Germinal center (tissue), 1 donor: ENCODE measurements at regions not wholly inside any gene's neighbourhood (a gene's known extent, or its start where the extent isn't known, plus 50 kb on each side); places are given as distances from the start of the nearest gene placed in this dataset.
"Not testable (repeated sequence)": the region's sequence is repeated elsewhere in the genome, so short reads cannot be mapped to it uniquely, and the experiment has no call there.

Experiments
- DNase-seq: peaks from one replicate; pipeline ENCODE4 v3.0.0; 2012; ENCODE audit warnings: mixed read lengths, low spot score

DNA sequence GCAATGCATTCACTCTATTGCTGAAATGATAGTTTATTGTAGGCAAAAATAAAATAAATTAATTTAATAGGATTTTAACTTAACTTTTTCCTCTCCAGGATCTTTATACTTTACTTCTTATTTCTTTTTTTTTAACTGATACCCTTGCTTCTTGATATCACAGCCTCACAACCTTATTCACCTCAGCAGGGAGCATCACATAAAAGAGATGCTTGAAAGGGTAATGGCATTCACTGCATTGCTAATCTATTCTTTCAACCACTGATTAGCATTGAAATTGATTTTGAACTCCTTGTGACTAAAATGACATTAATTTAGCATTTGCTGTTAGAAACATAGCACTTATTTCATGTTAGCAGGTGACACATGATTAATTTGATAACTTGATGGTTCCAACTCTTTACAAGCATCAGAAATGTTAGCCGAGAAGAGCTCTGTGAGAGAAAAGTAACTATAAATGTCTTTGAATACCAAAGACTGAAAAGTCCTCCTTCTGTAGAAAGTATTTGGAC is 689.5 kb upstream of the MGAT4C start:
- DNase-seq: no peak

DNA sequence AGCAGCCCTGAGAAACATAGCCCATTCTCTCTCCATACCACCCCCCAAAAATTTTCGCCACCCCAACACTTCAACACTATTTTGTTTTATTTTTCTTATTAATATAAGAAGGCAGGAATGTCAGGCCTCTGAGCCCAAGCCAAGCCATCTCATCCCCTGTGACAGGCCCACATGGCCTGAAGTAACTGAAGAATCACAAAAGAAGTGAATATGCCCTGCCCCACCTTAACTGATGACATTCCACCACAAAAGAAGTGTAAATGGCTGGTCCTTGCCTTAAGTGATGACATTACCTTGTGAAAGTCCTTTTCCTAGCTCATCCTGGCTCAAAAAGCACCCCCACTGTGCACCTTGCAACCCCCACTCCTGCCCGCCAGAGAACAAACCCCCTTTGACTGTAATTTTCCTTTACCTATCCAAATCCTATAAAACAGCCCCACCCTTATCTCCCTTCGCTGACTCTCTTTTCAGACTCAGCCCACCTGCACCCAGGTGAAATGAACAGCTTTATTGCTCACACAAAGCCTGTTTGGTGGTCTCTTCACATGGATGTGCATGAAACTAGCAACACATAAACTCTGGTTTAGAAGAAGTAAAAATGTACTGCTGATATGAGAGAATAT is 688.1 kb upstream of the MGAT4C start:
- DNase-seq: not testable (repeated sequence)

DNA sequence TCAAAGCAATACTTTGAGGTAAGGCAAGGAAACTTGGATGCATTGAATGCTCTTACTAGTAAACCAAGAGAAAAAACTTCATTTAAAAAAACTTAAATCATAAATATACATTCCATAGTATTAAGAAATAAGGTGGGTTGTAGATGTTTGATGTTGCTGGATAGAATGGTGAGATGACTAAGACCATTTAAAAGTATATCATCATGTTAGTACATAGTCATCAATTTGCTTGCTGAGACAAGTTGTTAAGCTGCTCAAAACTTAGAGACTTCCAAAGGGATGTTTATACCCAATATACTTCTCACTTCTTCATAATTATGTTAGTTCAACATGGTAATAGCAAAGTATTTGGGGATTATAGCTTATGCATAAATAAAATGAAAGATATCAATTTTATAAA is 675.5 kb upstream of the MGAT4C start:
- DNase-seq: no peak

DNA sequence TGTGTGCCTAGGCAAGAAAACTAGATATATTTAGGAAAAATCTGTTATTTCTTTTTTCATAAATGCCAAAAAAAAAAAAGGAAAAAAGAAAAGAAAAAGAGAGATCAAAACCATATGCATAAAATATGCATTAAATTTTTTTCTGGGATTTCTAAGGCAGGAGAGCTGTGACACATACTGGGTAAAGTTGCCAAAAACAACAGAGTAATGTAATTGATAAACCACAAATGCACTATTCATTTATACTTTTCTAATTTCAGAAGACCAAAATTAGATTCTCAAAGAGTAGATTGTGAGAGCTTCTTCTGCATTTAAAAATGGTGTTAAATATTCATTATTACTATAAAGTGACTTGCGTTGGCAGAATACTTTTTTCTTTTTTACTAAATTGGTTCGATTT is 673.8 kb upstream of the MGAT4C start:
- DNase-seq: no peak

DNA sequence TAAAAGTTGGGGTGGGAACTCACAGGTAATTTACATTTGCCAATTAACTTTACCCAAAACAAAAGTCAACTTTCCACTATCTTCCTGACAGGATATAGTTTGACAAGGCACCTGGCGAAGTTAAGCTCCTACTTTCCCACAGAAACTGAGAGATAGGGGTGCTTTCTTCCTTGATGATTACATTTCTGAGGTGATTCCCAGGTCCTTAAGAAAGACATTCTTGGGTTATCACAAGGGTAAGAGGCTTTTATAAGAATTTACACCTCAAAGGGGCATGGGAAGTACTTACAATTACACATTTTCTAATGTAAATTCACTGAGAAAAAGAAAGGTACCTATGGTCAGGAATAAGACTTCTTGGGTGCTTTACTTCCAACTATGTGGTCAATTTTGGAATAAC is 660.9 kb upstream of the MGAT4C start:
- DNase-seq: no peak

DNA sequence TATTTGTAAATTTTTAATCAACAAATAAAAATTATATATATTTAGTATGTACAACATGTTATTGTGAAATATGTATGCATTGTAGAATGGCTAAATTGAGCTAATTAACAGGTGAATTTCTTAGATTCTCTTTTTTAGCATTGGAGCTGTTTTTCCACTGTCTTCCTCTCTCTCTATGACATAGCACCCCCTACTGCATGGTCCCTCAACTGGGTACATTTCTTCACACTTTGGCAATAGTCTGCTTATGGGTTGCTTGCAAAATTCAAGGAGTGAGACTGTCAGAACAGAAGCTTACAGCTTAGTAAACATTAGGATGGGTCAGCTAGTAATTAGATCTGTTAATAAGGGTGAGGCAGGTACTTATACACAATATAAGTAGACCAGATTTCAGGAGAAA is 658.5 kb upstream of the MGAT4C start:
- no peak for DNase-seq

DNA sequence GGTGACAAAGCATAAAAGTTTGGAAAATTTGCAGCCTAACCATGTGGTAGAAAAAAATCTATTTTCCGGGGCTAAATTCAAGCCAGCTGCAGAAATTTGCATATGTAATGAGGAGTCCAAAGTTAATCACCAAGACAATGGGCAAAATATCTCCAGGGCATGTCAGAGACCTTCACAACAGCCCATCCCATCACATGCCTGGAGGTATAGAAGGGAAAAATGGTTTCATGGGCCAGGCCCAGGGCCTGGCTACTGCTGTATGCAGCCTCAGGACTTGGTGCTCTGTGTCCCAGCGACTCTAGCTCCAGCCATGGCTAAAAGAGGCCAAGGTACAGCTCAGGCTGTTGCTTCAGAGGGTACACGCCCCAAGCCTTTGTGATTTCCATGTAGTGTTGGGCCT is 655.8 kb upstream of the MGAT4C start:
- no peak for DNase-seq

DNA sequence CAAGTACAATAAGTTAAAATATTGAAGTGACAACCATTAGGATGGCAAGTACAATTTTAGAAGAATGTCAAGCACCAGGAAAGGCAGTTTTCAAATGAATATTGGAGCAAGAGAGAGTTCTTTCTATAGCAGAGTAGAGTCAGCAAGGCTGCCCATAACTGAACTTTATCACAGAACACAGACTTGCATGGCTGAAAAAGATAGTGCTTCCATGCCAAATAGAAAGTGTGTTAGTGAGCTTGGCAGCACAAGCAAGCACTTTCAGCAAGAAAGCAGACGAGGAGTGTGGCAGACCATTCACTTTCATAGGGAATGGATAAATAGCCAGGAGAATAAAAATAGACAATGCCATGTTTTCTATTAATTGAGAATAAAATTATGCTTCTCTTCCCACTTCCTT is 647.0 kb upstream of the MGAT4C start:
- no peak for DNase-seq

DNA sequence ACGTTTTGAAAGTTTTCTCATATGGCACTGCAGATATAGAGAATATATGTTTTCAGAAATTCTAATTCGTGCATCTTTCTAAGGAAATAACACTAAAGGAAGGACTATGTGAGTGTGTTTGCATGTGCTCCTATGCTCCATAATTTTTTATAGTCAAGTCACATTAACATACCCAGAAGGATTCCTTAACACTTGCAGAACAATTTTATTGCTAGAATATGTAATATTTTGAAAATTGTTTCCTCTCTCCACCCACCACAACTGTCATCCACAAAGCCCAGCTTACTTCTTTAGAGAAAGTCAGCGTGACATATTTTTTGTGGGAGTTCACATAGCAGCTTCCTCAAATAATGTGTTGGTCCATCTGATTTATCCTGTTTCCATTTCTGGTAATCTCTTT is 604.6 kb upstream of the MGAT4C start:
- DNase-seq: no peak

DNA sequence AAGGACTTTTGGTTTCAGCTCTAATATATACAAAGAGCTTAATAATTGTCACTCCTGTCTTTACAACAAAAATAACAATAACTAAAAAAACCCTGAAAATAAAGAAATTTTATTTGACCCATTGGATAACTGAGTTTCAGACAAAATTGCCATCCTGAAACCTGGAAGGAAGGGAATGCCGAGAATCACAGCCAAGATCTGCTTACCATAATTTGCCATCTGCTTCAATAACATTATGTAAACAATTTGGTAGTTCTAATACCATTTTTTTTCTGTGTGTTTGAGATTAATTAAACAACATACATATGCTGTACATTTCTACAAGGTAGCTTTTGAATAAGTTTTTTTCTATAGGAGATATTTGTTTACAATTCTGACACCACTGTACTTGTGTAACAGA is 596.3 kb upstream of the MGAT4C start:
- no peak for DNase-seq

DNA sequence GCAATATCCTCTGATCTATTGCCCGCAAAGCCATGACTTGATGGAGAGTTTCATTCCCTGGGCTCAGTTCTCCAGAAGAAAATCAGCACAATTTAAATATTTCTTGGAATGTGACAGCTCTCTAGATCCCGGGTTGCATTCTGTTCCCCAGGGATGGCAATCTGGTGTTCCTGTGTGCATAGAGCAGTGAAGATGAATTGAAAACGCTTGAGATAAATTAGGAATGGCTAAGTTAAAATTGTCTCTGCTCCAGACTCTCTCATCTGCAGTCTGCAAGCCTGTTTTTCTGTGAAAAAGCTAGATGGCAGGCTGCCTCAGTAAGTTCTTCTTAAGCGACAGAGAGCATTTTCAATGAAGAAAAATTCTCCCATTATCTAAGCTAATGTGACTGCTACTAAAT is 582.5 kb upstream of the MGAT4C start:
- DNase-seq: no peak

DNA sequence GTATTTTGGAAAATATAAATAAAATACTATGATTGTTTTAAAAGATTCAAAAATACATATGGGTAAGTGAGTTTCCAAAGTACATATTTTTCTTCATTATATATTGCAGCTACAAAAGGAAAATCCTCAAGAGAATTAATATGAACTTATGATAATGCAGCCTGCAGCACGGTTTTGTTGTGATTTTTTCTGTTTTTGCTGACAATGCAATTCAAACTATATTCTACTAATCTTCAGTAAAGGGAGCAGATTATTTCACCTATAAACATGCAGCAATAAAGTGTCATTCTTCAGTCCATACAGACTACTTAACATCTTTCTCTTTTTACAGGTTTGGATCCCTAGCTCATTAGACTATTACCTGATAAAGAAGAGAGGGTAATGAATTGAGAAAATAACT is 582.1 kb upstream of the MGAT4C start:
- no peak for DNase-seq

DNA sequence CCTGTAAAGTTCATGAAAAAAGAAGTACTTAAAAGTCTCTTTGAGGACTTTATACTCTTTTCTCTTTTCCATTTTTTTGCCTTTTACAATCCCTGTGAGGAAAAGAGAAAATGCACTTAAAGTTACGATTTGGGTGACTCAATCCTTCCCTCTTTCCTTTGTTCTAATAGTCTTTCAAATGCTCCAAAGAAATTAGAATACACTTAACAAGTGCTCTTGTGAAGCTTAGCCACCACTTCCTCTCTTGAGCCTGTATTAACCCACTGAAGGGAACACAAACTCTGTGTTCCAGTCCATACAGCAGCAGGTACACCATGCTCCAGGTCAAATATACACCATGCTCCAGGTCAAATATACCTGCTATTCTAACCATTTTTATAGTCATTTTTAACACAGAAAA is 581.1 kb upstream of the MGAT4C start:
- no peak for DNase-seq

DNA sequence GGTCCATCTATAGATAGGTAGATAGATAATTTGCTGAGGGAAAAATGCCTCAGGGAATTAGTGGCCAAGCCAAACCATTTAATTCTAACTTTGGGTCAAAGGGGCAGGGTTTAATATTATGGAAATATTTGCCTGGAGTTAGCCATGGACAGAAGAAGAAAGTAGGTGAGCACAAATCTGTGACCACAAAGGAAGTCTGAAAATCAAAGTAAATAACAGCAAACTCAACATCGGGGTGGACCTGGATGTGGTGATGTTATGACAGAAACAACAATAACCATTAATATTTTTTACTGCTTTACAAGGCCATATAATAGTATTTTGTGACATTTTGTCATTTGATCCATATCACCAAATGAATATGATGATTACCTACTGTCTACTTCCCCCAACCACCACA is 578.0 kb upstream of the MGAT4C start:
- no peak for DNase-seq

DNA sequence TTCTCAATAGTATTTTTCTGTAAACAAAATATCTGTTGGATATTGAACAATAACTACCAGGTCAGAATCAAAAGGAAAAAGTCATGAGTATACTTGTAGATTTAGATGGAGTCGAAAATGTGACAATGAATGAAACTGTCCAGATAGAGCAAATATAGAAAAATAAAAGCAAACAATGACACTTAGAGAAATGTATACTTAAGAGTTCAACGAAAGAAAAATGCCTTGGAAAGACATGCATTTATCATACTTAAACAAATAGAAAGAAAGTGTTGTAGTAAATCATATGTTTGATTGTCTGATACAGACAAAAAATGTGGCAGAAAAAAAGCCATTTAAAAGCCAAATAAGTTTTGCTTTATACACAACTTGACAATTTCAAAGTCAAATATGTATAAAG is 571.2 kb upstream of the MGAT4C start:
- DNase-seq: no peak

DNA sequence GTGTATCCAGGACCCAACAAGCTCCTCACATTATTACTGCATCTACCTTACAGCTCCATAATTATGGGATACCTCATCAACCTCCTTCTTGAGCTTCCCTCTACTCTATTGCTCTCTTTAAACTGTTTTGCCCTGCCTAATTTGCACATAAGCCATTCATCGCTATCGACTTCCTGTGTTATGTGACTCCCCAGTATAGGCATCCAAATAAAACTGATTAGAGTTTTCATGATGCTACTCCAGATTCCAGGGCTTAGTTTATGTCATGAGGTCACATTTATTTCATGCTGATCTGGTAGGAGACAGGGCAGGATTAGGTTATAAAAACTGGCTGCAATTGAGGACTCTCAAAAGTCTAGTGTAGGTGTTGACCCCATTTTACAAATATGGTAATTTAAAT is 569.9 kb upstream of the MGAT4C start:
- DNase-seq: no peak

DNA sequence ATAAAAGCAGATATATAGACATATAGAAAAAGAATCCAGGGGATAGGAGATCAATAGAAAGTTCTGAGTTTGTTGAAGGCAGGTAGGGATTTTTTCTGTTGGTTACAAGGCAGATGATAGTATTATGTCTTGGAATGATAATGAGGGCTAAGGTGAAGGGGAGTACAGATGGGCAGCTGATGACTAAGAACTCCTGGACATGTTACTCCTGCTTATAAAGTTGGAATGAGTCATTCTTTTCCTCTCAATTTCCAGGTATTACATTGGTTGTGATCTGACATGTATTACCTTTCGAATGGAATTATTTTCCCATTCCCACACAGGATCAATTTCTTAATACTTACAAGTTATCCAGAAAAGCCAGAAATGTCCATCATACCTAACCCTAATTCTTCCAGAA is 545.2 kb upstream of the MGAT4C start:
- no peak for DNase-seq

DNA sequence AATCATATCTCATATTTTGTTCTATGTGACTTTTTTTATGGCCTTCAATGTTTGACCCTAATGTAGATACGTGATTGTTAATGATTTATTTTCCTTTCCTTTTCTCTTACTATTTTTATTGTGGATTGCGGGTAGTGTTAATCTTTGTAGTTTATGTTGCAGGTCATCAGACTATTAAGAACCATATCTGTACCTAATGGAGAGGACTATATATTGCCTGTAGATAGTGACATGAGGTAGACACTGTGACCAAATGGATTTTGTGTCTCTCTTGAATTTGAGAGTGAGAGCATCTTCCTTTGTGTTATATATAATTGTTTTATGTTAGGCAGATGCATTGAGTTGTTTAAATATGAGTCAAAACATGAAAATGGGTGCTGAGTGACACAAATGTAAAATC is 543.4 kb upstream of the MGAT4C start:
- no peak for DNase-seq

DNA sequence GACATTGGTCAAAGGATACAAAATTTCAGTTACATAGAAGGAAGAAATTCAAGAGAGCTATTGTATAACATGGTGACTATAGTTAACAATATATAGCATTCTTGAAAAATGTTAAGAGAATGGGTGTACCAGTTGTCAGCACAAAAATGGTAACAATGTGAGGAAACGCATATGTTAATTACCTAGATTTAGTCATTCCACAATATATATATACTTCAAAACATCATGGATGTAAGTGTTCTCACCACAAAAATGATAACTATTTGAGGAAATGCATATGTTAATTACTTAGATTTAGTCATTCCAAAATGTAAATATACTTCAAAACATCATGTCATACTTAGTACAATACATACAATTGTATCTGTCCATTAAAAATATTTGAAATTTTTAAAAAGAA is 540.4 kb upstream of the MGAT4C start:
- DNase-seq: no peak

DNA sequence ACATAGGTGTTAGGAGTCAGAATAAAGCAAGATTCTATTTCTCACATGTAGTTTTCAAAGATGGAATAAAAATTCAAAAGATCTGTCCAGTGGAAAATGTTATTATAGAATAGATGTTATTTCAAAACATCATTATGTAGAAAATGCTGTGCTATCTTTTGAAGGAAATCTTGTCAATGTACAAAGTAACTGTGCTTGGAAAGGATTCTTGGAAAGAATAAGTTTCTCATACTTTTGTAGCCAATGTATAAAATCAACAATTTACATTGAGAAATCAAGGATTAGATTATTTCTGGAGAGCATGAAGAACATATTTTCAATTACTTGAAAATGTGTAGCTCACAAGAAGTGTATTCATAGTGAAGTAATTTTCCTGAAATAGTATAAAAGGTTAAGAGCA is 532.5 kb upstream of the MGAT4C start:
- no peak for DNase-seq

DNA sequence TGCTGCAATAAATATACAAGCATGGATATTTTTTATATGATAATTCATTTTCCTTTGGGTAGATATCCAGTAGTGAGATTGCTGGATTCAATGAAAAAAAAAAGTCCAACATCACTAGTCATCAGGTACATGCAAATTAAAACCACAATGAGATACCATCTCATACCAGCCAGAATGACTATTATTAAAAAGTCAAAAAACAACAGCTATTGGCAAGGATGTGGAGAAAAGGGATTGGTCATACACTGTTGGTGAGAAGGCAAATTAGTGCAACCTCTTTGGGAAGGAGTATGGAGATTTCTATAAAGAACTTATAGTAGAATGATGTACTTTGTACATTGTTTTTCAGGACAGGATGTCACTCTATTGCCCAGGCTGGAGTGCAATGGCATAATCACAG is 531.2 kb upstream of the MGAT4C start:
- DNase-seq: no peak

DNA sequence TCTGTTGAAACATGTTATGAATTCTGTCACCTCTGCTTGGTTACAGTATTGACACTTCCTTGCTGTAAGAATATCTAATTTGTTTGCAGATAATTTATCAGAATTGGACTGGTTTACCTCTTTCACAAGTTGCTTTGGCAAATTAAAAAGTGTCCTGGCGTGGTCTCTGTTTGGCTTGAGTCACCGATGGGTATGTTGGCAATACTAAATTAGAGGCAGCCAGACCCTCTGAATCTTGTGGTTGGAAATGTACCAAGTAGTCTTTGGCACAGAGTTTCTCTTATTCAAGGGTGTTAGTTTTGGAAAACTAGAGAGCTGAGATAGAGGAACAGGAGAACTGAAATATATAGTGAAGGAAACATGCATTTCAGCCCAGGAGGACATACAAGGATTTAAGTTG is 521.1 kb upstream of the MGAT4C start:
- no peak for DNase-seq

DNA sequence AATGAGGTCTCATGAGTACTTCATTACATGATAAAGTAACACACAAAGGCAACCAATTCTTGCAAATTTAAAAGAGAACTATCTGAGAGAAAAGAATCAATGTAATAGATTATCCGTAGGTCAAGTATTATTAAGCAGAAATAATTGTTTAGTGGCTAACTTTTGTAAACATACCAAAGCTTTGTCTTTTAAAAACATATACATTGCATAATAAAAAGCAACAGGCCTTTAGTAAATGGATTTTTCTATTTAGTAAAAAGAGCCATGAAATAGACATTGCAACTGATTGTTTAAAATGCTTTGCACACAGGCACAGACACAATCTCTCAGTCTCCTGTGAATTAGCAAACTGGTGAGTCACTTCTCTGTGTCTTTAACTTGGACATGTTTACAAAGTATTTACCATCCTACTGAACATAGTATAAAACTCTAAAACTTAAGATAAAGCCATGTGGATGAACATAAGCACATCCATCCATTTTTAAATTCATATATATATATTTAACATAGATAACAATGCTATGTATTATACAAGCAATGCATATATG is 518.7 kb upstream of the MGAT4C start:
- DNase-seq: no peak

DNA sequence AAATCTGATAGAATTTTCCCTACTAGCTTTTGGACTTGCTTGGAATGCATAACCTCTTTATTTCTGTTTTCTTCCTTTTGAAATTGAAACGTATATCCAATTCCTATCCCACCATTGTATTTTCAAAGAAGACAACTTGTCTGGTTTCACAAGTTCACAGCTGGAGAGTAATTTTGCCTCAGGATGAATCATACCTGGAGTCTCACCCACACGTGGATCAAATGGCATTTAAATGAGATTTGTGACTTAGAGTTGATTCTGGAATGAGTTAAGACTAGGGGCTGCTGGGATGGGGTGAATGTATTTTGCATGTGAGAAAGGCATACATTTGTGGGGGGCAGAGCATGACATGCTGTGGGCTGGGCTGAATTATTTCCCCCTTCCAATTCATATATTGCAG is 516.5 kb upstream of the MGAT4C start:
- no peak for DNase-seq

DNA sequence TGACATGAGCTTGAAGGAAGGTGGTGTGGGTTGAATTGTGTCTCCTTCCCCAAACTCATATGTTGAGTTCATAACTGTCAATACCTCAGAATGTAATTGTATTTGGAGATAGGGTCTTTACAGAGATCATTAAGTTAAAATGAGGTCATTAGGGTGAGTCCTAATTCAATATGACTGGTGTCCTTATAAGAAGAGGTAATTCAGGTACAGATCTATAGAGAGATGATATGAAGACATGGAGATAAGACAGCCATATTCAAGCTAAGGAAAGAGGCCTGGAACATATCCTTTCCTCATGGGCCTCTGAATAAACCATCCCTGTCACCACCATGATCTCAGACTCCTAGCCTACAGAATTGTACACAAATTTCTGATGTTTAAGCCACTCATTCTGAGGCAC is 514.7 kb upstream of the MGAT4C start:
- DNase-seq: no peak
